Thyroid gland (tissue), 4 donors: ENCODE measurements at regions not wholly inside any gene's neighbourhood (a gene's known extent, or its start where the extent isn't known, plus 50 kb on each side); places are given as distances from the start of the nearest gene placed in this dataset.

Source experiments
- CTCF ChIP-seq, 6 experiments: fragments of 200-600 bp in 3 of 6; fragments of 450-650 bp in 3 of 6; sonication (generic) in 3 of 6; IDR thresholded peaks; one replicate each; pipeline ENCODE4 v1.5.1; 2016 to 2019; ENCODE audit warnings: antibody characterized with exemption in 6 of 6, mild to moderate bottlenecking in 2 of 6, inconsistent platforms in 1 of 6, moderate library complexity in 1 of 6
- POLR2A ChIP-seq, 2 donors: fragments of 450-650 bp; IDR thresholded peaks; one replicate each; pipeline ENCODE4 v1.6.1; 2017; ENCODE audit warnings: antibody characterized with exemption in 2 of 2, mild to moderate bottlenecking in 2 of 2, moderate library complexity in 1 of 2

DNA sequence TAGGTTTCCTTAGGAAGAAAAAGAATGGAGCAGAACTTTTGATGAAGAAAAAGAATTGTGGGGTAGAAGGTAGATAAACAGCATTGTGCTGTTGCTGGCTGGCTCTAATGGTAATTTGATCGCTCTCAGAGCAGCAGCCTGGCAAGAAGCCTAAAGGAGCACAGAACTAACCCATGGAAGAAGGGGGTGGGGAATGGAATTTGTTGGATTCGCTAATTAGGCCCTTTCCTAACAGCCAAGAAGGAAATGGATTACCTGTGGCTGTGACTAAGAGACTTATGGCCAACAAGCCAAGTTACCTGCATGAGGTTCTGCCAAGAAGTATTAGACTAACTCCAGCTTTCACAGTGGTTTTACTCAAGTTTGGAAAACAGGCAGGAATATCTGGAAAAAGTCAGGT lies 210.6 kb downstream of the IKZF2 start:
- TF ChIP-seq CTCF (IDR thresholded peaks at IDR 0.05) (no peak), POLR2A (IDR thresholded peaks at IDR 0.05) (no peak)
